ENCODE measurements at regions not wholly inside any gene's neighbourhood (a gene's known extent, or its start where the extent isn't known, plus 50 kb on each side); places are given as distances from the start of the nearest gene placed in this dataset.
"Not testable (repeated sequence)": the region's sequence is repeated elsewhere in the genome, so short reads cannot be mapped to it uniquely, and the experiment has no call there.

DNA sequence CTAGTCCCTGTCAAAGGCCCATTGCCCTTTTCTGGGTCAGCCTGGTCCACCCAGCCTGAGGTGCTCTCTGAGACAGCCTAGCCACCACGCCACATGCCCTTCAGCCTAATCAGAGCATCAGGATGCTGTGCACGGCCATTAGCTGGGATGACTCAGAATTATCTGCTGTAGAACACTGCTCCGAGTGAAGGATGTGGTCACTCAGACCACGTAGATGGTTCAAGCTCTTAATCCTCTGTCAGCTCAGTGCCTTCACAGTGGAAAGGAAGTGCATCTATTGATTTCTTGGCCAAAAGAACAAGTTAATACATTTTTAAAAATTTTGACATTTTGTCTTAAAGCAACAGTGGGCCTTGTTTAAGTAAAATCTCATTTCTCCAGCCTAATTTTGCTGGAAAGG lies 557.6 kb downstream of the TUBA3C start:
- DNase-seq = not testable (repeated sequence)

DNA sequence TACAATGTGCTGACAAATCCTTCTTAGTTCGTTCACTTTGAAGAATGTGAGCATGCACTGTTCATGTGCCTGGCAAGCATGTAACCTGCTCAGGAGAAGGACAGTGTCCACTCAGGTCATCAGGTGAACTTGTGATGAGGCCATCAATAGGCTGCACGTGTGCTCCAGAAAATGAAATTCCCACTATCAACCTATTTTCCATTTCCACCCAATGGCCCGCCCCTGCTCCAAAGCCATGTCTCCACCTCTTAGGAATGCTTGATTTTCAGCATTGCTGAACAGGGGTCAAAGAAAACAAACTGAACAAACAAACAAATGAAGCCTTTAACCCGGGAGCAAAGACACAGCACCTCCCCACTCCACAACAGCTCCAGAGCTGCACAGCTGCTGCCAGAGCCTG lies 563.2 kb downstream of the TUBA3C start:
- DNase-seq = not testable (repeated sequence)

DNA sequence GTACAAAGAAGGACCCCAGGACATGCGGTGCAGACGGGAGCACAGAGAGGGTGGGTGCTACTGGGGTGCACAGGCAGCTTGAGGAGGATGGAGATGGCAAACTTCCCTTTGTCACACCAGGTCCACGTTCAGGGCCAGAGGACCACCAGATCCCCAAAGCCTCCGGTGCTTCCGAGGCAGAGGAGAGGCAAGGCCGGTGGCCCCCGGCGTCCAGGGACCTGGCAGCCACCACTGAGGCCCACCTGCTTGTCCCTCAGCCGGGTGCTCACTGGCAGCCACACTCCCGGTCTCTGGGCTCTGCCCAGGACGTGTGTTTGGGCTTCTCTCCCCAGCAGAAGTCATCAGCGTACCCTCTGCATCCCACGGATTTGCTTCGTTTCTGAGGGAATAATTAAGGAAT lies 571.1 kb downstream of the TUBA3C start:
- DNase-seq = not testable (repeated sequence)

DNA sequence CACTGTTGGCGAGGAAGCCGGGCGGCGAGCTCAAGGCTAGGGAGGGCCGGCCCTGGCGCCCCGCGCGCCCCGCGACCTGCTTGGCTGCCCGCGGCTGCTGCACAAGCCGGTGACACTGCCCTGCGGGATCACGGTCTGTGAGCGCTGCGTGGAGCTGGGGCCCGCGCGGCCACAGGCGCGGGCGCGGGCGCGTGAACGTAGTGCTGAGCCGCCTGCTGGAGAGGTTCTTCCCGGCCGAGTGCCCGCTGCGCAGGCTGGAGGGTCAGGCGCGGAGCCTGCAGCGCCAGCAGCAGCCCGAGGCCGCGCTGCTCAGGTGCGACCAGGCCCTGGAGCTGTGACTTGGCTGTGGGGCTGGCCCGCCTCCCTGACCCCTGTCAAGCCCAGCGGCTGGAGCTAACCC lies 572.3 kb downstream of the TUBA3C start:
- DNase-seq = not testable (repeated sequence)

DNA sequence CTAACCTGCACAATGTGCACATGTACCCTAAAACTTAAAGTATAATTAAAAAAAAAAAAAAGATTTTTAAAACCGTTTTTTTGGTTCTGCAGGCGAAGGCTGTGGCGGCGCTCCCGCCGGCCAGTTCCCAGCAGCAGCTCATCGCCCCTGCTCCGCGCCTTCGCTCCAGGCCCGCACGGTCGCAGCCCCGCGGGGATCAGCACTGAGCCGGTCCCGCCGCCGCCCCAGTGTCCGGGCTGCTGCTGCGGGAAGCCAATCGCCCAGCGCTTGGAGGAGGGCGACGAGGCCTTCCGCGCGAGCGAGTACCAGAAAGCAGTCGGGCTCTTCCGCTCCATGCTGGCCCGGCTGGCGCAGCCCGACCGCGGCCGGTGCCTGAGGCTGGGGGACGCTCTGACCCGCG lies 572.8 kb downstream of the TUBA3C start:
- DNase-seq = not testable (repeated sequence)

DNA sequence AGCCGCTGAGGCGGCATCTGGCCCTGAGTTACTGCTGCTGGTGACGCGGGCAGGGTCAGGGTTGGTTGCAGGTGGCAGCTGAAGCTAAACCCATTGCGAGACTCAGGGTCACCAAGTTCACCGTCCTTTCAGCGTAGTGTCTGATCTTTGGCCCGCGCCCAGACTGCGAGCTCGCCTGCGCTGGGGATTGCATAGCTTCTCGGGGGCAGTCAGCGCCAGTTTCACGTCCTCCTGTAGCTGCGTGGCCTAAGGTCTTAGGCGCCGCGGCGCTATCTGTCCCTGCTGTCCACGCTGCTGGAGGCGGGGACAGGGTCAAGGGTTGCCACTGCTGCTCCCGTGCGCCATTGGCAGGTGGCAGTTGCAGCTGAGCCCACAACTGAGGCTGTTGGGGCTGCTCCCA lies 581.3 kb downstream of the TUBA3C start:
- DNase-seq = not testable (repeated sequence)

DNA sequence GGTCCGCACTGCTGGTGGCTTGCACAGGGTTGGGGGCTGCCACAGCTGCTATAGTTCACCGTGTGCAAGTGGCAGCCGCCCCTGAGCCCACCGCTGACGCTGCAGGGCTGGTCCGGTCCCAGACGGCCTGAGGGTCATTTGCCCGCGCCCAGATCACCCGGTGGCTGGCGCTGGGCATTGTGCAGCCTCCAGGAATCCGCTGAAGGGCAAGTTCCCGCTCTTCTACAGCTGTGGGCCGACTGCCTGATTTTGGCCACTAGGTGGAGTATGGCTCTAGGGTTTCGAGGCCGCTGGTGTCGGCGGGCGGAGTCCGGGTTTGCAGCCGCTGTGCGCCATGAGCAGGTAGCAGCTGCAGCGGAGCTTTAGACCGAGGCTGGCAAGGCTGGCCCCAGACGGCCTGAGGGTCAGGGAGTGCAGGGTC lies 581.8 kb downstream of the TUBA3C start:
- peak; percentile 5 for DNase-seq

DNA sequence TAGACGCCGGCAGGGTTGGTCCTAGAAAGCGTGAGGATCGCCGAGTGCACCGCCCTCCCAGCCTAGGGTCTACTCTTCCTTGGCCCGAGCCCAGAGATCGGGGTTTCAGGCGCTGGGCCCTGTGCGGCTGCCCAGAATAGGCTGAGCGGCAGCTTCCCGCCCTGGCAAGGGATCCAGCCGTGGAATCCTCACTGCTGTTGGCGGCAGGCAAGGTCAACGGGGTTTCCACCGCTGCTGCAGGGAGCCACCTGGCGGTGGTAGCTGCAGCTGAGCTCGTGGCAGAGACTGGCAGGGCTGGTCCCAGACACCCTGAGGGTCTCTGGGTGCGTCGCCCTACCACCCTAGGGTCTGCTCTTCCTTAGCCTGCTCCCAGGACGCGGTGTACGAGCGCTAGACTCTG lies 583.1 kb downstream of the TUBA3C start:
- not testable (repeated sequence) for DNase-seq

DNA sequence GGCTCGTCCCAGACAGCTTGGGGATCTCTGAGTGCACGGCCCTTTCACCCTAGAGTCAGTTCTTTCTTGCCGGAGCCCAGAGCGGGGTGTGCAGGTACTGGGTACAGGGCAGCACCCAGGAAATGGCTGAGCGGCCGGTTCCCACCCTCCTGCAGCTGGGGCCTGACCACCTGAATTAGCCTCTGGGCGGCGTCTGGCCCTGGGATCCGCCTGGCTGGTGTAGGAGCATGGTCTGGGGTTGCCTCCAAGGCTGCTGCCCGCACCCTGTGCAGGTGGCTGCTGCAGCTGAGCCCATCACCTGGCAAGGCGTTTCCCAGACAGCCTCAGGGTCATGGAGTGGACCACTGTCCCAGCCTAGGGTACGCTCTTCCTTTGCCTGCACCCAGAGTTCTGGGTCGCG lies 583.7 kb downstream of the TUBA3C start:
- not testable (repeated sequence) for DNase-seq

DNA sequence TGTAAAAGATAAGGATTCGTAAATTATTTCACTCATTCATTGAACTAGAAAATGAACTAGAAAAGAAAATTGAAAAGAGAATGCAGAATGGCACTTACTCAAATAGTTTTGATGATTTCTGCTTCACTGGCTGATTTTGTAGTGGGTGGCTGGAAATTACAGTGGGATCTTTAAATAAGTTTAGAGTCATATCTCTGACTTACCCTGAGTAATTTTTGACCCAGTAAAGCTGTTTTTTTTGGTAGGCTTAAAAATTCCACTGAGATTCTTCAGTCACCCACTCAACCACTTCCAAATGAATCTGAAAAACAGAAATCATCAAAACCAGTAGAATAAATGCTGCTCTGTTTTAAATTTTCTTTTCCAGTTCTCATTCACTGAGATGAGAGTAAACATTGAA lies 604.5 kb downstream of the TUBA3C start:
- DNase-seq = not testable (repeated sequence)

DNA sequence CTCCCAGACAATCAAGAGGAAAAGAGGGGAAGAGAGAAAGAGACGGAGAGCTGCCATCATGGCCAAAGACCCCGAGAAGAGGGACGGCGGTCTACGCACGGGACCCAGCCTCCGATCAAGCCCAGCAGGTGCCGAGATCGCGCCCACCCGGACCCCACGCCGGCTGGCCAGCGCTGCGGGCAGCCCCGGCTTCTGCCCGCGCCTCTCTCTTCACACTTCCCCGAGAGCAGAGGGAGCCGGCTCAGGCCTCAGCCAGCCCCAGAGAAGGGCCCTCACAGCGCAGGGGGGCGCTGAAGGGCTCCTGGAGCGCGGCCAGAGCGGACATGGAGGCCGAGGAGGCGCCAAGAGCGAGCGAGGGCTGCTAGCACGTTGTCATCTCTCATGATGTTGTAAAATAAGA lies 613.7 kb downstream of the TUBA3C start:
- not testable (repeated sequence) for DNase-seq

Measured in stimulated activated CD4-positive, alpha-beta T cell treated with anti-CD3 and anti-CD28 coated beads, Interleukin-1b, Interleukin-23, amount 100 ng/mL, for 48 hours (primary cell).